Thyroid gland (tissue), 4 donors: ENCODE measurements at regions not wholly inside any gene's neighbourhood (a gene's known extent, or its start where the extent isn't known, plus 50 kb on each side); places are given as distances from the start of the nearest gene placed in this dataset.
"Not testable (repeated sequence)": the region's sequence is repeated elsewhere in the genome, so short reads cannot be mapped to it uniquely, and the experiment has no call there.

Experiments
- DNase-seq, 2 donors: peaks; one replicate each; pipeline ENCODE4 v3.0.0-alpha.2; 2019
- H3K27ac ChIP-seq, 3 donors: fragments of 200-600 bp; sonication (generic); 1 replicate in 2 of 3; 2 replicates in 1 of 3; pipeline ENCODE4 v1.5.1; 2016 to 2019; ENCODE audit warnings: mild to moderate bottlenecking in 1 of 3, moderate library complexity in 1 of 3
- H3K27me3 ChIP-seq: fragments of 200-600 bp; sonication (generic); one replicate; pipeline ENCODE4 v1.5.1; 2019
- H3K36me3 ChIP-seq, 2 donors: fragments of 200-600 bp; sonication (generic); one replicate each; pipeline ENCODE4 v1.5.1; 2016 to 2019
- H3K4me1 ChIP-seq, 2 donors: fragments of 200-600 bp; sonication (generic); one replicate each; pipeline ENCODE4 v1.5.1; 2017 to 2019
- H3K4me3 ChIP-seq, 3 donors: fragments of 200-600 bp; sonication (generic); replicated peaks in 1 of 3; 1 replicate in 2 of 3; 2 replicates in 1 of 3; pipeline ENCODE4 v1.5.1; 2016; ENCODE audit warnings: mild to moderate bottlenecking in 1 of 3
- H3K9me3 ChIP-seq: fragments of 200-600 bp; sonication (generic); one replicate; pipeline ENCODE4 v1.5.1; 2017
- CTCF ChIP-seq, 6 experiments: fragments of 200-600 bp in 3 of 6; fragments of 450-650 bp in 3 of 6; sonication (generic) in 3 of 6; IDR thresholded peaks; one replicate each; pipeline ENCODE4 v1.5.1; 2016 to 2019; ENCODE audit warnings: antibody characterized with exemption in 6 of 6, mild to moderate bottlenecking in 2 of 6, inconsistent platforms in 1 of 6, moderate library complexity in 1 of 6
- POLR2A ChIP-seq, 2 donors: fragments of 450-650 bp; IDR thresholded peaks; one replicate each; pipeline ENCODE4 v1.6.1; 2017; ENCODE audit warnings: antibody characterized with exemption in 2 of 2, mild to moderate bottlenecking in 2 of 2, moderate library complexity in 1 of 2
- WGBS, 2 donors: methylation state at CpG; one replicate each; pipeline ENCODE4 v1.1.5; 2017; 5-methylcytosine and 5-hydroxymethylcytosine counted together
- intact Hi-C: fragments of 100-400 bp; cut with DNase I; formaldehyde crosslinking; loops from one replicate; pipeline ENCODE4 v1.15.1; 2023

- 87 to 88% methylated on average over 2 of the region's 2 CpGs for WGBS, 2 donors
- Histone ChIP-seq H3K27me3 (no peaks in the 10 kb centered on the region), H3K4me3 (no peak overlapping the region), H3K27ac (no peak overlapping the region), H3K36me3 (no peaks in the 10 kb centered on the region), H3K4me1 (no peaks in the 10 kb centered on the region), H3K9me3 (no peaks in the 10 kb centered on the region)
- DNase-seq = no peak
- intact Hi-C loops = no loop called here
- no peak for TF ChIP-seq CTCF (IDR thresholded peaks at IDR 0.05)
- TF ChIP-seq POLR2A (IDR thresholded peaks at IDR 0.05) = no peak
Measured at GRCh38 chr3:98679986-98680385, 83.2 kb upstream of the ST3GAL6 start.

- Histone ChIP-seq H3K36me3 (no peaks in the 10 kb centered on the region), H3K27me3 (no peaks in the 10 kb centered on the region), H3K9me3 (no peaks in the 10 kb centered on the region), H3K4me1 (no peaks in the 10 kb centered on the region), H3K4me3 (no peak overlapping the region), H3K27ac (no peak overlapping the region)
- intact Hi-C loops = no loop called here
- DNase-seq = no peak
- 94 to 98% methylated on average over 5 of the region's 5 CpGs for WGBS, 2 donors
- no peak for TF ChIP-seq POLR2A (IDR thresholded peaks at IDR 0.05)
- TF ChIP-seq CTCF (IDR thresholded peaks at IDR 0.05) = no peak
Measured at GRCh38 chr3:98680723-98681122, 82.4 kb upstream of the ST3GAL6 start.

- no peaks in the 10 kb centered on the region for H3K4me1 ChIP-seq
- H3K27me3 ChIP-seq = no peaks in the 10 kb centered on the region
- DNase-seq = no peak
- TF ChIP-seq CTCF (IDR thresholded peaks at IDR 0.05) = no peak
- TF ChIP-seq POLR2A (IDR thresholded peaks at IDR 0.05) = no peak
- H3K27ac ChIP-seq = no peak overlapping the region
- no peaks in the 10 kb centered on the region for H3K36me3 ChIP-seq
- no peak overlapping the region for H3K4me3 ChIP-seq
- intact Hi-C loops = no loop called here
- 95 to 96% methylated on average over 7 of the region's 7 CpGs for WGBS, 2 donors
- H3K9me3 ChIP-seq = no peaks in the 10 kb centered on the region
Measured at GRCh38 chr3:98681486-98681885, 81.7 kb upstream of the ST3GAL6 start.

GRCh38 chr3:98682391-98682790 lies 80.7 kb upstream of the ST3GAL6 start:
- H3K27ac ChIP-seq, H3K4me3 ChIP-seq, H3K27me3 ChIP-seq, intact Hi-C loops, H3K36me3 ChIP-seq, H3K4me1 ChIP-seq, H3K9me3 ChIP-seq, DNase-seq: not testable (repeated sequence)
- WGBS, 2 donors = 93% methylated on average over 6 of the region's 6 CpGs

- DNase-seq = no peak
- no peaks in the 10 kb centered on the region for H3K27me3 ChIP-seq
- H3K9me3 ChIP-seq = no peaks in the 10 kb centered on the region
- TF ChIP-seq POLR2A (IDR thresholded peaks at IDR 0.05) (no peak), CTCF (IDR thresholded peaks at IDR 0.05) (no peak)
- no peaks in the 10 kb centered on the region for H3K36me3 ChIP-seq
- H3K27ac ChIP-seq = no peak overlapping the region
- H3K4me1 ChIP-seq = no peaks in the 10 kb centered on the region
- intact Hi-C loops = no loop called here
- WGBS, 2 donors = 95 to 97% methylated on average over 5 of the region's 5 CpGs
- no peak overlapping the region for H3K4me3 ChIP-seq
Measured at GRCh38 chr3:98688363-98688762, 74.8 kb upstream of the ST3GAL6 start.

GRCh38 chr3:98690876-98691275 lies 72.3 kb upstream of the ST3GAL6 start:
- Histone ChIP-seq H3K27me3 (no peaks in the 10 kb centered on the region), H3K27ac (no peak overlapping the region), H3K4me1 (no peaks in the 10 kb centered on the region), H3K4me3 (no peak overlapping the region), H3K36me3 (no peaks in the 10 kb centered on the region), H3K9me3 (no peaks in the 10 kb centered on the region)
- intact Hi-C loops = no loop called here
- WGBS, 2 donors = 97 to 99% methylated on average over 2 of the region's 2 CpGs
- no peak for TF ChIP-seq CTCF (IDR thresholded peaks at IDR 0.05)
- no peak for TF ChIP-seq POLR2A (IDR thresholded peaks at IDR 0.05)
- DNase-seq = no peak
